ENCODE measurements at regions not wholly inside any gene's neighbourhood (a gene's known extent, or its start where the extent isn't known, plus 50 kb on each side); places are given as distances from the start of the nearest gene placed in this dataset.

- POLR2A ChIA-PET = no interaction called here
- Mint-ChIP-seq H3K27me3 (no peaks in the 10 kb centered on the region), H3K27ac (no peak overlapping the region), H3K4me1 (no peaks in the 10 kb centered on the region), H3K36me3 (ENCODE audit: low read depth) (no peaks in the 10 kb centered on the region), H3K9me3 (no peaks in the 10 kb centered on the region), H3K4me3 (no peak overlapping the region)
- no peak for DNase-seq
- CTCF ChIA-PET = no interaction called here
Measured at GRCh38 chr5:171622010-171622409, 163.6 kb upstream of the SMIM23 start.

GRCh38 chr5:171623107-171623506 is 162.5 kb upstream of the SMIM23 start:
- Mint-ChIP-seq H3K27me3 (no peaks in the 10 kb centered on the region), H3K4me1 (no peaks in the 10 kb centered on the region), H3K9me3 (no peaks in the 10 kb centered on the region), H3K27ac (no peak overlapping the region), H3K4me3 (no peak overlapping the region), H3K36me3 (ENCODE audit: low read depth) (no peaks in the 10 kb centered on the region)
- ChIA-PET POLR2A (no interaction called here), CTCF (no interaction called here)
- DNase-seq = no peak

GRCh38 chr5:171623551-171624097 is 162.0 kb upstream of the SMIM23 start:
- ChIA-PET CTCF (no interaction called here), POLR2A (no interaction called here)
- H3K27ac Mint-ChIP-seq = no peak overlapping the region
- no peaks in the 10 kb centered on the region for H3K36me3 Mint-ChIP-seq (ENCODE audit: low read depth)
- no peaks in the 10 kb centered on the region for H3K4me1 Mint-ChIP-seq
- H3K27me3 Mint-ChIP-seq = no peaks in the 10 kb centered on the region
- DNase-seq = no peak
- H3K4me3 Mint-ChIP-seq = no peak overlapping the region
- H3K9me3 Mint-ChIP-seq = no peaks in the 10 kb centered on the region

- ChIA-PET POLR2A (no interaction called here), CTCF (no interaction called here)
- H3K36me3 Mint-ChIP-seq (ENCODE audit: low read depth) = no peaks in the 10 kb centered on the region
- no peaks in the 10 kb centered on the region for H3K9me3 Mint-ChIP-seq
- H3K4me1 Mint-ChIP-seq = no peaks in the 10 kb centered on the region
- DNase-seq = no peak
- H3K4me3 Mint-ChIP-seq = no peak overlapping the region
- H3K27ac Mint-ChIP-seq = no peak overlapping the region
- H3K27me3 Mint-ChIP-seq = no peaks in the 10 kb centered on the region
Measured at GRCh38 chr5:171624396-171624795, 161.2 kb upstream of the SMIM23 start.

GRCh38 chr5:171625646-171626045 is 160.0 kb upstream of the SMIM23 start:
- no peak for DNase-seq
- Mint-ChIP-seq H3K9me3 (no peaks in the 10 kb centered on the region), H3K36me3 (ENCODE audit: low read depth) (no peaks in the 10 kb centered on the region), H3K4me1 (no peaks in the 10 kb centered on the region), H3K27me3 (peaks cover 2% of the 10 kb centered on the region), H3K4me3 (no peak overlapping the region), H3K27ac (no peak overlapping the region)
- POLR2A ChIA-PET = no interaction called here
- CTCF ChIA-PET = no interaction called here

GRCh38 chr5:171627936-171628632 is 157.5 kb upstream of the SMIM23 start:
- Mint-ChIP-seq H3K4me1 (no peaks in the 10 kb centered on the region), H3K36me3 (ENCODE audit: low read depth) (no peaks in the 10 kb centered on the region), H3K27ac (no peak overlapping the region), H3K4me3 (no peak overlapping the region), H3K9me3 (no peaks in the 10 kb centered on the region), H3K27me3 (peaks cover 8% of the 10 kb centered on the region)
- no peak for DNase-seq
- ChIA-PET POLR2A (no interaction called here), CTCF (no interaction called here)

GRCh38 chr5:171628633-171628974 is 157.0 kb upstream of the SMIM23 start:
- H3K9me3 Mint-ChIP-seq = no peaks in the 10 kb centered on the region
- POLR2A ChIA-PET = no interaction called here
- no peak overlapping the region for H3K27ac Mint-ChIP-seq
- peaks cover 10% of the 10 kb centered on the region for H3K27me3 Mint-ChIP-seq
- H3K4me1 Mint-ChIP-seq = no peaks in the 10 kb centered on the region
- DNase-seq = no peak
- CTCF ChIA-PET = no interaction called here
- H3K4me3 Mint-ChIP-seq = no peak overlapping the region
- no peaks in the 10 kb centered on the region for H3K36me3 Mint-ChIP-seq (ENCODE audit: low read depth)

GRCh38 chr5:171629221-171629620 is 156.4 kb upstream of the SMIM23 start:
- DNase-seq = no peak
- CTCF ChIA-PET = no interaction called here
- Mint-ChIP-seq H3K27ac (no peak overlapping the region), H3K4me3 (no peak overlapping the region), H3K27me3 (peaks cover 14% of the 10 kb centered on the region), H3K4me1 (no peaks in the 10 kb centered on the region), H3K36me3 (ENCODE audit: low read depth) (no peaks in the 10 kb centered on the region), H3K9me3 (no peaks in the 10 kb centered on the region)
- POLR2A ChIA-PET = no interaction called here

GRCh38 chr5:171629628-171630349 is 155.8 kb upstream of the SMIM23 start:
- H3K4me1 Mint-ChIP-seq = no peaks in the 10 kb centered on the region
- H3K9me3 Mint-ChIP-seq = no peaks in the 10 kb centered on the region
- no peaks in the 10 kb centered on the region for H3K36me3 Mint-ChIP-seq (ENCODE audit: low read depth)
- H3K27ac Mint-ChIP-seq = no peak overlapping the region
- H3K27me3 Mint-ChIP-seq = peaks cover 15% of the 10 kb centered on the region
- DNase-seq = no peak
- ChIA-PET POLR2A (no interaction called here), CTCF (no interaction called here)
- no peak overlapping the region for H3K4me3 Mint-ChIP-seq

GRCh38 chr5:171630350-171631065 is 155.1 kb upstream of the SMIM23 start:
- ChIA-PET POLR2A (no interaction called here), CTCF (interaction anchor here (0.6 kb wide), 1 partner anchor 30 kb away, joined by 3 read pairs; no protein-coding TSS in a partner anchor)
- DNase-seq = no peak
- no peak overlapping the region for H3K4me3 Mint-ChIP-seq
- H3K27me3 Mint-ChIP-seq = peaks cover 15% of the 10 kb centered on the region
- no peak overlapping the region for H3K27ac Mint-ChIP-seq
- H3K36me3 Mint-ChIP-seq (ENCODE audit: low read depth) = no peaks in the 10 kb centered on the region
- H3K9me3 Mint-ChIP-seq = no peaks in the 10 kb centered on the region
- no peaks in the 10 kb centered on the region for H3K4me1 Mint-ChIP-seq

- H3K9me3 Mint-ChIP-seq = no peaks in the 10 kb centered on the region
- H3K27me3 Mint-ChIP-seq = peaks cover 15% of the 10 kb centered on the region
- no peaks in the 10 kb centered on the region for H3K36me3 Mint-ChIP-seq (ENCODE audit: low read depth)
- ChIA-PET POLR2A (no interaction called here), CTCF (interaction anchor here (1.0 kb wide), 1 partner anchor 13 kb away, joined by 3 read pairs; no protein-coding TSS in a partner anchor)
- no peak overlapping the region for H3K27ac Mint-ChIP-seq
- DNase-seq = no peak
- no peak overlapping the region for H3K4me3 Mint-ChIP-seq
- H3K4me1 Mint-ChIP-seq = no peaks in the 10 kb centered on the region
Measured at GRCh38 chr5:171632616-171633015, 153.0 kb upstream of the SMIM23 start.

- POLR2A ChIA-PET = no interaction called here
- peaks cover 15% of the 10 kb centered on the region for H3K27me3 Mint-ChIP-seq
Measured at GRCh38 chr5:171633776-171634470, 151.7 kb upstream of the SMIM23 start.

GRCh38 chr5:171634511-171634910 is 151.1 kb upstream of the SMIM23 start:
- no peak for DNase-seq
- CTCF ChIA-PET = no interaction called here
- Mint-ChIP-seq H3K9me3 (no peaks in the 10 kb centered on the region), H3K4me3 (no peak overlapping the region), H3K27ac (no peak overlapping the region), H3K4me1 (no peaks in the 10 kb centered on the region), H3K36me3 (ENCODE audit: low read depth) (no peaks in the 10 kb centered on the region), H3K27me3 (peaks cover 15% of the 10 kb centered on the region)
- POLR2A ChIA-PET = no interaction called here

More at GRCh38 chr5:171633776-171634470, 151.7 kb upstream of the SMIM23 start:
- H3K4me3 Mint-ChIP-seq = no peak overlapping the region
- H3K4me1 Mint-ChIP-seq = no peaks in the 10 kb centered on the region
- no peak overlapping the region for H3K27ac Mint-ChIP-seq
- CTCF ChIA-PET = no interaction called here
- DNase-seq = no peak
- H3K36me3 Mint-ChIP-seq (ENCODE audit: low read depth) = no peaks in the 10 kb centered on the region
- H3K9me3 Mint-ChIP-seq = no peaks in the 10 kb centered on the region

All from activated CD4-positive, alpha-beta T cell treated with anti-CD3 and anti-CD28 coated beads, Interleukin-2, amount 10 ng/mL, durations not matched to agents 7 days and 5 days (primary cell).